HCT116 (cell line): ENCODE measurements at regions not wholly inside any gene's neighbourhood (a gene's known extent, or its start where the extent isn't known, plus 50 kb on each side); places are given as distances from the start of the nearest gene placed in this dataset.
"Not testable (repeated sequence)": the region's sequence is repeated elsewhere in the genome, so short reads cannot be mapped to it uniquely, and the experiment has no call there.

ENCODE experiments used
- ATAC-seq: fragments of 200-7000 bp; cut with Tn5 transposase; 2 replicates; pipeline ENCODE4 v1.9.1; 2020; ENCODE audit warnings: mild to moderate bottlenecking, moderate library complexity
- BruUV-seq: library from RNA; stranded (reverse); fragments of 400-500 nt; replicated peaks from 2 replicates; lab custom pipeline; 2021; lab: Mats Ljungman, UMichigan
- CTCF ChIA-PET: fragments of 300-600 bp; sonication (Branson Sonifier 250); formaldehyde crosslinking; loops from one replicate; lab custom pipeline; 2021; ENCODE audit warnings: antibody characterized with exemption; lab: Charles Lee
- POLR2A ChIA-PET: fragments of 300-600, 350-600 bp; sonication (Branson Sonifier 250); formaldehyde crosslinking; loops from one replicate; lab custom pipeline; 2021; ENCODE audit warnings: antibody characterized with exemption; lab: Charles Lee
- RAD21 ChIA-PET, 2 experiments: fragments of 300-600 bp; sonication (Branson Sonifier 250); formaldehyde crosslinking; loops; one replicate each; lab custom pipeline; 2023; ENCODE audit warnings: low total read pairs in 2 of 2; ENCODE audit not compliant: uncharacterized antibody in 2 of 2, unreplicated experiment in 2 of 2, low non-redundant PET in 1 of 2; lab: Charles Lee
- DNase-seq: peaks from one replicate; pipeline ENCODE4 v3.0.0-alpha.2; 2010; ENCODE audit warnings: low read depth, low spot score
- H2AFZ ChIP-seq: fragments of 200-600 bp; shearing (Covaris generic), sonication (generic); 2 replicates; pipeline ENCODE4 v1.6.1; 2017; ENCODE audit warnings: low read depth, mixed run types, mixed read lengths, antibody characterized with exemption, low read length; ENCODE audit not compliant: poor library complexity, severe bottlenecking
- H3K27ac ChIP-seq: 2 replicates; pipeline ENCODE4 v1.5.1; 2012; ENCODE audit warnings: low read depth, low read length
- H3K27me3 ChIP-seq: fragments of 200-600 bp; sonication (generic); 2 replicates; pipeline ENCODE4 v1.6.1; 2016; ENCODE audit warnings: mixed run types, low read length, mixed read lengths; ENCODE audit not compliant: insufficient read depth
- H3K36me3 ChIP-seq, 2 experiments: fragments of 200-500 bp in 1 of 2; fragments of 200-600 bp in 1 of 2; sonication (Bioruptor generic) in 1 of 2; sonication (generic) in 1 of 2; 2 replicates each; pipeline versions ENCODE4 v1.5.1 to v1.6.1; 2014 to 2016; ENCODE audit warnings: low read length in 2 of 2, inconsistent platforms in 1 of 2, mixed read lengths in 1 of 2, mixed run types in 1 of 2; ENCODE audit not compliant: insufficient read depth in 2 of 2, control insufficient read depth in 1 of 2
- H3K4me1 ChIP-seq, 2 experiments: fragments of 200-600 bp in 1 of 2; sonication (generic) in 1 of 2; 2 replicates each; pipeline versions ENCODE4 v1.5.1 to v1.6.1; 2012 to 2017; ENCODE audit warnings: low read length in 2 of 2, inconsistent platforms in 1 of 2, mild to moderate bottlenecking in 1 of 2, mixed read lengths in 1 of 2, mixed run types in 1 of 2, moderate library complexity in 1 of 2; ENCODE audit not compliant: insufficient read depth in 2 of 2, control insufficient read depth in 1 of 2
- H3K4me2 ChIP-seq: fragments of 200-600 bp; sonication (generic); 2 replicates; pipeline ENCODE4 v1.6.1; 2017; ENCODE audit warnings: mixed run types, low read length, mixed read lengths
- H3K4me3 ChIP-seq, 2 experiments: fragments of 200-600 bp in 1 of 2; sonication (generic) in 1 of 2; replicated peaks in 1 of 2; 2 replicates each; pipeline ENCODE4 v1.5.1; 2011 to 2016; ENCODE audit warnings: low read length in 2 of 2, control low read depth in 1 of 2, low read depth in 1 of 2, mild to moderate bottlenecking in 1 of 2, mixed read lengths in 1 of 2, mixed run types in 1 of 2
- H3K79me2 ChIP-seq: fragments of 200-600 bp; sonication (generic); 2 replicates; pipeline ENCODE4 v1.6.1; 2017; ENCODE audit warnings: mild to moderate bottlenecking, mixed run types, low read length, moderate library complexity, mixed read lengths; ENCODE audit not compliant: insufficient read depth
- H3K9ac ChIP-seq: fragments of 200-600 bp; sonication (generic); 2 replicates; pipeline ENCODE4 v1.6.1; 2016; ENCODE audit warnings: low read length, mixed read lengths
- H3K9me2 ChIP-seq: fragments of 200-600 bp; sonication (generic), shearing (Covaris generic); 2 replicates; pipeline ENCODE4 v1.6.1; 2017; ENCODE audit warnings: mixed run types, mild to moderate bottlenecking, moderate library complexity; ENCODE audit not compliant: insufficient read depth
- H3K9me3 ChIP-seq, 2 experiments: fragments of 200-500 bp in 1 of 2; fragments of 200-600 bp in 1 of 2; sonication (Bioruptor generic) in 1 of 2; sonication (generic) in 1 of 2; 2 replicates each; pipeline ENCODE4 v1.6.1; 2014 to 2017; ENCODE audit warnings: low read length in 2 of 2, mixed read lengths in 2 of 2, inconsistent platforms in 1 of 2, low read depth in 1 of 2, mild to moderate bottlenecking in 1 of 2, mixed run types in 1 of 2, moderate library complexity in 1 of 2; ENCODE audit not compliant: control insufficient read depth in 1 of 2, insufficient read depth in 1 of 2
- H4K20me1 ChIP-seq: fragments of 200-600 bp; sonication (generic), shearing (Covaris generic); 2 replicates; pipeline ENCODE4 v1.6.1; 2017; ENCODE audit warnings: mixed run types, mild to moderate bottlenecking, moderate library complexity; ENCODE audit not compliant: insufficient read depth
- CBX3 ChIP-seq: IDR thresholded peaks from 2 replicates; pipeline ENCODE4 v1.6.1; 2012; ENCODE audit warnings: low read depth
- CEBPB ChIP-seq: IDR thresholded peaks from 2 replicates; pipeline ENCODE4 v1.6.1; 2012; ENCODE audit warnings: low read depth
- CTCF ChIP-seq, 3 experiments: fragments of 200-600 bp in 1 of 3; sonication (generic) in 1 of 3; IDR thresholded peaks in 2 of 3; conservative IDR thresholded peaks in 1 of 3; 2 replicates each; pipeline ENCODE4 v1.5.1; 2012 to 2017; ENCODE audit warnings: low read depth in 2 of 3, low read length in 2 of 3, antibody characterized with exemption in 1 of 3, borderline replicate concordance in 1 of 3, control low read depth in 1 of 3, mild to moderate bottlenecking in 1 of 3, mixed read lengths in 1 of 3, mixed run types in 1 of 3, moderate library complexity in 1 of 3; ENCODE audit not compliant: insufficient read depth in 1 of 3
- EGR1 ChIP-seq: IDR thresholded peaks from 2 replicates; pipeline ENCODE4 v1.6.1; 2012; ENCODE audit warnings: low read depth
- ELF1 ChIP-seq: IDR thresholded peaks from 2 replicates; pipeline ENCODE4 v1.6.1; 2012; ENCODE audit warnings: low read depth, borderline replicate concordance
- EZH2phosphoT487 ChIP-seq: fragments of 200-600 bp; IDR thresholded peaks from 2 replicates; pipeline ENCODE4 v1.6.1; 2018; ENCODE audit warnings: antibody characterized with exemption, borderline replicate concordance
- FOSL1 ChIP-seq: IDR thresholded peaks from 2 replicates; pipeline ENCODE4 v1.6.1; 2012; ENCODE audit warnings: low read depth
- POLR2A ChIP-seq: IDR thresholded peaks from 2 replicates; pipeline ENCODE4 v1.7.0; 2011; ENCODE audit warnings: borderline replicate concordance; ENCODE audit not compliant: insufficient read depth, insufficient read length; ENCODE audit errors: extremely low read depth
- RAD21 ChIP-seq: IDR thresholded peaks from 2 replicates; pipeline ENCODE4 v1.6.1; 2012; ENCODE audit warnings: low read depth, mild to moderate bottlenecking
- SP1 ChIP-seq: IDR thresholded peaks from 2 replicates; pipeline ENCODE4 v1.6.1; 2012; ENCODE audit warnings: low read depth
- SRF ChIP-seq: IDR thresholded peaks from 2 replicates; pipeline ENCODE4 v1.6.1; 2012; ENCODE audit warnings: low read depth
- YY1 ChIP-seq: IDR thresholded peaks from 2 replicates; pipeline ENCODE4 v1.6.1; 2011; ENCODE audit warnings: low read length, low read depth, moderate library complexity, mild to moderate bottlenecking; ENCODE audit not compliant: insufficient replicate concordance; ENCODE audit errors: extremely low read depth
- intact Hi-C: fragments of 100-400 bp; cut with micrococcal nuclease; formaldehyde crosslinking; loops from 2 replicates; pipeline ENCODE4 v1.10.0; 2022

GRCh38 chr6:126217497-126217896 is 122.4 kb upstream of the CENPW start:
- no peak overlapping the region for H3K4me3 ChIP-seq
- H3K36me3 ChIP-seq, result no peaks in the 10 kb centered on the region
- H3K4me1 ChIP-seq, result no peaks in the 10 kb centered on the region
- no peak for DNase-seq
- no peaks in the 10 kb centered on the region for H3K27me3 ChIP-seq
- TF ChIP-seq CEBPB, result no peak
- TF ChIP-seq CTCF (IDR thresholded peaks at IDR 0.05 in 2 of 3, conservative IDR thresholded peaks at IDR 0.05 in 1 of 3; ENCODE audit: borderline replicate concordance in 1 of 3, insufficient read depth in 1 of 3, low read depth in 2 of 3, low read length in 2 of 3), result no peak
- TF ChIP-seq SRF, result no peak
- no peak for TF ChIP-seq SP1
- no peak for TF ChIP-seq EZH2phosphoT487
- no peak for TF ChIP-seq YY1
- TF ChIP-seq CBX3, result no peak
- no peak for TF ChIP-seq POLR2A
- TF ChIP-seq ELF1, result no peak
- no peak for TF ChIP-seq RAD21
- TF ChIP-seq FOSL1, result no peak
- no peak for TF ChIP-seq EGR1
- ATAC-seq, result no peak
- ChIA-PET CTCF (no interaction called here), RAD21 (no interaction called here), POLR2A (no interaction called here)
- no peaks in the 10 kb centered on the region for H3K9me3 ChIP-seq
- intact Hi-C loops, result no loop called here
- no peak overlapping the region for H3K27ac ChIP-seq
- no peaks in the 10 kb centered on the region for H4K20me1 ChIP-seq
- no peaks in the 10 kb centered on the region for H3K9me2 ChIP-seq
- H2AFZ ChIP-seq, result no peak overlapping the region
- no peak overlapping the region for H3K9ac ChIP-seq
- no peaks in the 10 kb centered on the region for H3K79me2 ChIP-seq
- no peak overlapping the region for H3K4me2 ChIP-seq
- no TSS peak for BruUV-seq

GRCh38 chr6:126220901-126221300 is 119.0 kb upstream of the CENPW start:
- RAD21 ChIA-PET, ATAC-seq, H3K9me2 ChIP-seq, POLR2A ChIA-PET, H3K9ac ChIP-seq, H3K4me3 ChIP-seq, BruUV-seq, H3K27me3 ChIP-seq, H3K27ac ChIP-seq, CTCF ChIA-PET, intact Hi-C loops, H3K79me2 ChIP-seq, H3K36me3 ChIP-seq, H3K4me1 ChIP-seq, H2AFZ ChIP-seq, H4K20me1 ChIP-seq, H3K9me3 ChIP-seq, H3K4me2 ChIP-seq, DNase-seq: not testable (repeated sequence)
